ENCODE measurements at regions not wholly inside any gene's neighbourhood (a gene's known extent, or its start where the extent isn't known, plus 50 kb on each side); places are given as distances from the start of the nearest gene placed in this dataset.

- TF ChIP-seq CSDC2 (CRISPR knock-in tag; IDR thresholded peaks at IDR 0.05) (no peak), TOX (CRISPR knock-in tag; IDR thresholded peaks at IDR 0.05; ENCODE audit: borderline replicate concordance) (no peak), ZFP3 (CRISPR knock-in tag; IDR thresholded peaks at IDR 0.05) (no peak), PPARA (CRISPR knock-in tag; IDR thresholded peaks at IDR 0.05; ENCODE audit: borderline replicate concordance) (no peak), BACH2 (CRISPR knock-in tag; IDR thresholded peaks at IDR 0.05; ENCODE audit: borderline replicate concordance) (no peak), CSRNP3 (CRISPR knock-in tag; IDR thresholded peaks at IDR 0.05) (no peak)
These were observed 98.9 kb upstream of the SDK1 start for GRCh38 chr7:3201937-3202710.

GRCh38 chr7:3204526-3204925 is 96.5 kb upstream of the SDK1 start:
- TF ChIP-seq CSDC2 (CRISPR knock-in tag; IDR thresholded peaks at IDR 0.05), result no peak
- no peak for ATAC-seq

More at GRCh38 chr7:3201937-3202710, 98.9 kb upstream of the SDK1 start:
- ATAC-seq, result no peak

GRCh38 chr7:3206101-3206500 is 95.0 kb upstream of the SDK1 start:
- TF ChIP-seq RARB (CRISPR knock-in tag; IDR thresholded peaks at IDR 0.05), result no peak
- TF ChIP-seq POU6F1 (CRISPR knock-in tag; IDR thresholded peaks at IDR 0.05; ENCODE audit: borderline replicate concordance, low read depth), result no peak
- TF ChIP-seq CSDC2 (CRISPR knock-in tag; IDR thresholded peaks at IDR 0.05), result no peak
- no peak for ATAC-seq

DNA sequence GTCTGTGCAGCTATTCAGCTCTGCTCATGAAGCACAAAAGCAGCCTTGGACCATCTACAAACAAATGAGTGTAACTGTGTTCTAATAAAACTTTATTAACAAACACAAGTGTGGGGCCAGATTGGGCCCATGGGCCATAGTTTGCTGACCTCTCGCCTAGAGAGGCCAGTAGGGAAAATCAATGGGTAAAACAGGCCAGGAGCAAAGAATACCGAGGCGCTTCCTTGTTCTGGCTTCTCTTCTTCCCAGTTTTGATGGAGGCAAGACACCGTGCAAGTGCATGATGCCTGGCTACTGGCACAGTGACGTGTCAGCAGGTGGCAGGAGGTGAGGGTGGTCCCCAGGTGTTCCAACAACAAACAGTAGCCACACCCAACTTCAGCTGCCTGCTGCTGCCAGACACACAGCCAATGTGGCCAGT is 94.3 kb upstream of the SDK1 start:
- ATAC-seq, result no peak
- TF ChIP-seq CREB5 (CRISPR knock-in tag; IDR thresholded peaks at IDR 0.05; ENCODE audit: low read depth) (no peak), BACH2 (CRISPR knock-in tag; IDR thresholded peaks at IDR 0.05; ENCODE audit: borderline replicate concordance) (no peak), PPARA (CRISPR knock-in tag; IDR thresholded peaks at IDR 0.05; ENCODE audit: borderline replicate concordance) (no peak), CSDC2 (CRISPR knock-in tag; IDR thresholded peaks at IDR 0.05) (no peak), ZFP30 (CRISPR knock-in tag; IDR thresholded peaks at IDR 0.05) (no peak), ZC3H10 (CRISPR knock-in tag; IDR thresholded peaks at IDR 0.05) (no peak), GLIS3 (CRISPR knock-in tag; IDR thresholded peaks at IDR 0.05) (no peak), ZNF8 (CRISPR knock-in tag; IDR thresholded peaks at IDR 0.05) (no peak), ISL1 (CRISPR knock-in tag; IDR thresholded peaks at IDR 0.05) (no peak), ZFP3 (CRISPR knock-in tag; IDR thresholded peaks at IDR 0.05) (no peak), RARB (CRISPR knock-in tag; IDR thresholded peaks at IDR 0.05) (no peak), CSRNP3 (CRISPR knock-in tag; IDR thresholded peaks at IDR 0.05) (no peak), ESRRG (CRISPR knock-in tag; IDR thresholded peaks at IDR 0.05) (no peak), TCF4 (CRISPR knock-in tag; IDR thresholded peaks at IDR 0.05; ENCODE audit: borderline replicate concordance) (no peak)
- TF ChIP-seq, protein P1, sequence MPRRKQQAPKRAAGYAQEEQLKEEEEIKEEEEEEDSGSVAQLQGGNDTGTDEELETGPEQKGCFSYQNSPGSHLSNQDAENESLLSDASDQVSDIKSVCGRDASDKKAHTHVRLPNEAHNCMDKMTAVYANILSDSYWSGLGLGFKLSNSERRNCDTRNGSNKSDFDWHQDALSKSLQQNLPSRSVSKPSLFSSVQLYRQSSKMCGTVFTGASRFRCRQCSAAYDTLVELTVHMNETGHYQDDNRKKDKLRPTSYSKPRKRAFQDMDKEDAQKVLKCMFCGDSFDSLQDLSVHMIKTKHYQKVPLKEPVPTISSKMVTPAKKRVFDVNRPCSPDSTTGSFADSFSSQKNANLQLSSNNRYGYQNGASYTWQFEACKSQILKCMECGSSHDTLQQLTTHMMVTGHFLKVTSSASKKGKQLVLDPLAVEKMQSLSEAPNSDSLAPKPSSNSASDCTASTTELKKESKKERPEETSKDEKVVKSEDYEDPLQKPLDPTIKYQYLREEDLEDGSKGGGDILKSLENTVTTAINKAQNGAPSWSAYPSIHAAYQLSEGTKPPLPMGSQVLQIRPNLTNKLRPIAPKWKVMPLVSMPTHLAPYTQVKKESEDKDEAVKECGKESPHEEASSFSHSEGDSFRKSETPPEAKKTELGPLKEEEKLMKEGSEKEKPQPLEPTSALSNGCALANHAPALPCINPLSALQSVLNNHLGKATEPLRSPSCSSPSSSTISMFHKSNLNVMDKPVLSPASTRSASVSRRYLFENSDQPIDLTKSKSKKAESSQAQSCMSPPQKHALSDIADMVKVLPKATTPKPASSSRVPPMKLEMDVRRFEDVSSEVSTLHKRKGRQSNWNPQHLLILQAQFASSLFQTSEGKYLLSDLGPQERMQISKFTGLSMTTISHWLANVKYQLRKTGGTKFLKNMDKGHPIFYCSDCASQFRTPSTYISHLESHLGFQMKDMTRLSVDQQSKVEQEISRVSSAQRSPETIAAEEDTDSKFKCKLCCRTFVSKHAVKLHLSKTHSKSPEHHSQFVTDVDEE (CRISPR knock-in tag; IDR thresholded peaks at IDR 0.05), result no peak
- TF ChIP-seq, protein P2, sequence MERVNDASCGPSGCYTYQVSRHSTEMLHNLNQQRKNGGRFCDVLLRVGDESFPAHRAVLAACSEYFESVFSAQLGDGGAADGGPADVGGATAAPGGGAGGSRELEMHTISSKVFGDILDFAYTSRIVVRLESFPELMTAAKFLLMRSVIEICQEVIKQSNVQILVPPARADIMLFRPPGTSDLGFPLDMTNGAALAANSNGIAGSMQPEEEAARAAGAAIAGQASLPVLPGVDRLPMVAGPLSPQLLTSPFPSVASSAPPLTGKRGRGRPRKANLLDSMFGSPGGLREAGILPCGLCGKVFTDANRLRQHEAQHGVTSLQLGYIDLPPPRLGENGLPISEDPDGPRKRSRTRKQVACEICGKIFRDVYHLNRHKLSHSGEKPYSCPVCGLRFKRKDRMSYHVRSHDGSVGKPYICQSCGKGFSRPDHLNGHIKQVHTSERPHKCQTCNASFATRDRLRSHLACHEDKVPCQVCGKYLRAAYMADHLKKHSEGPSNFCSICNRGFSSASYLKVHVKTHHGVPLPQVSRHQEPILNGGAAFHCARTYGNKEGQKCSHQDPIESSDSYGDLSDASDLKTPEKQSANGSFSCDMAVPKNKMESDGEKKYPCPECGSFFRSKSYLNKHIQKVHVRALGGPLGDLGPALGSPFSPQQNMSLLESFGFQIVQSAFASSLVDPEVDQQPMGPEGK (CRISPR knock-in tag; IDR thresholded peaks at IDR 0.05; ENCODE audit: borderline replicate concordance), result no peak

Measured in SK-N-SH treated with all-trans-retinoic acid at 6 μM for 48 hours (cell line).